GM12878 (cell line): ENCODE measurements at regions not wholly inside any gene's neighbourhood (a gene's known extent, or its start where the extent isn't known, plus 50 kb on each side); places are given as distances from the start of the nearest gene placed in this dataset.

Experiments used
- ATAC-seq: fragments of 200-7000 bp; cut with Tn5 transposase; 3 replicates; pipeline ENCODE4 v1.9.1; 2020; ENCODE audit warnings: mild to moderate bottlenecking, moderate library complexity
- BruUV-seq: library from RNA; stranded (reverse); fragments of 400-500 nt; replicated peaks from 2 replicates; lab custom pipeline; 2021; lab: Mats Ljungman, UMichigan
- CTCF ChIA-PET: fragments of 300-600 bp; sonication (Branson Sonifier 250); formaldehyde crosslinking; extraction: SDS; loops from one replicate; lab custom pipeline; 2021; ENCODE audit warnings: inconsistent platforms; lab: Yijun Ruan, JAX
- POLR2A ChIA-PET: fragments of 350-600 bp; formaldehyde crosslinking; extraction: SDS; loops from one replicate; lab custom pipeline; 2021; ENCODE audit warnings: inconsistent platforms; lab: Charles Lee
- RAD21 ChIA-PET: fragments of 300-600 bp; sonication (Branson Sonifier 250); formaldehyde crosslinking; loops from one replicate; lab custom pipeline; 2023; ENCODE audit warnings: antibody characterized with exemption; ENCODE audit not compliant: unreplicated experiment; lab: Charles Lee
- SMC1A ChIA-PET: fragments of 300-600 bp; sonication (Branson Sonifier 250); formaldehyde crosslinking; loops from one replicate; lab custom pipeline; 2023; ENCODE audit not compliant: unreplicated experiment, uncharacterized antibody; lab: Charles Lee
- DNase-seq: peaks from one replicate; pipeline ENCODE4 v3.0.0-alpha.2; 2011; ENCODE audit warnings: low read depth, low spot score
- FAIRE-seq: peaks from 3 replicates; lab custom pipeline; 2011; peaks lifted over from hg19 to GRCh38; lab: Jason Lieb, UNC
- H2AFZ ChIP-seq: 2 replicates; pipeline ENCODE4 v1.6.0; 2011; ENCODE audit warnings: low read depth, low read length, control low read depth; ENCODE audit not compliant: control insufficient read depth
- H3K27ac ChIP-seq: 2 replicates; pipeline ENCODE4 v1.5.1; 2011; ENCODE audit warnings: control low read depth; ENCODE audit not compliant: control insufficient read depth, insufficient read depth
- H3K27me3 ChIP-seq, 2 experiments: replicated peaks in 1 of 2; 2 replicates each; pipeline versions ENCODE4 v1.6.0 to v1.6.1; 2011; ENCODE audit warnings: low read length in 1 of 2; ENCODE audit not compliant: control insufficient read depth in 2 of 2, insufficient read depth in 2 of 2
- H3K36me3 ChIP-seq, 2 experiments: 2 replicates each; pipeline ENCODE4 v1.5.1; 2011; ENCODE audit warnings: low read length in 1 of 2; ENCODE audit not compliant: control insufficient read depth in 2 of 2, insufficient read depth in 2 of 2
- H3K4me1 ChIP-seq: 2 replicates; pipeline ENCODE4 v1.6.1; 2011; ENCODE audit warnings: mild to moderate bottlenecking, low read length, moderate library complexity, mixed read lengths; ENCODE audit not compliant: control insufficient read depth, insufficient read depth
- H3K4me2 ChIP-seq: 2 replicates; pipeline ENCODE4 v1.6.0; 2011; ENCODE audit warnings: control low read depth; ENCODE audit not compliant: control insufficient read depth, insufficient read depth
- H3K4me3 ChIP-seq: fragments of 200-600 bp; sonication (generic); 2 replicates; pipeline ENCODE4 v1.5.1; 2016
- H3K79me2 ChIP-seq: 2 replicates; pipeline ENCODE4 v1.6.0; 2011; ENCODE audit warnings: low read length; ENCODE audit not compliant: control insufficient read depth, insufficient read depth
- H3K9ac ChIP-seq: 2 replicates; pipeline ENCODE4 v1.8.0; 2011; ENCODE audit warnings: low read length, control low read depth, mixed read lengths; ENCODE audit not compliant: control insufficient read depth, insufficient read depth
- H3K9me3 ChIP-seq: replicated peaks from 3 replicates; pipeline ENCODE4 v1.5.1; 2011; ENCODE audit warnings: mild to moderate bottlenecking, low read length; ENCODE audit not compliant: control insufficient read depth, insufficient read depth
- H4K20me1 ChIP-seq: 2 replicates; pipeline ENCODE4 v1.6.0; 2011; ENCODE audit not compliant: control insufficient read depth, insufficient read depth
- ATF7 ChIP-seq: fragments of 450-650 bp; IDR thresholded peaks from 2 replicates; pipeline ENCODE4 v1.6.1; 2016; ENCODE audit warnings: low read depth, mild to moderate bottlenecking
- DPF2 ChIP-seq: fragments of 450-650 bp; IDR thresholded peaks from 2 replicates; pipeline ENCODE4 v1.6.1; 2017; ENCODE audit warnings: mild to moderate bottlenecking
- GABPA ChIP-seq: IDR thresholded peaks from 2 replicates; pipeline ENCODE4 v1.6.1; 2014; ENCODE audit warnings: antibody characterized with exemption, low read depth, mild to moderate bottlenecking, inconsistent platforms
- HDGF ChIP-seq: fragments of 450-650 bp; IDR thresholded peaks from 2 replicates; pipeline ENCODE4 v1.6.1; 2016; ENCODE audit warnings: antibody characterized with exemption
- IKZF2 ChIP-seq, 2 experiments: fragments of 450-650 bp; IDR thresholded peaks; 2 replicates each; pipeline ENCODE4 v1.6.1; 2017; ENCODE audit warnings: mild to moderate bottlenecking in 2 of 2, moderate library complexity in 2 of 2
- KAT2A ChIP-seq: conservative IDR thresholded peaks from 2 replicates; pipeline ENCODE4 v1.6.1; 2011; ENCODE audit warnings: low read depth, low read length; ENCODE audit not compliant: control insufficient read depth
- NBN ChIP-seq: fragments of 450-650 bp; IDR thresholded peaks from 2 replicates; pipeline ENCODE4 v1.6.1; 2016
- NFYB ChIP-seq: IDR thresholded peaks from 2 replicates; pipeline ENCODE4 v1.6.1; 2011; ENCODE audit warnings: low read depth, mild to moderate bottlenecking, low read length, improper control_type of control experiment, moderate library complexity; ENCODE audit not compliant: insufficient read depth
- PAX5 ChIP-seq: IDR thresholded peaks from 2 replicates; pipeline ENCODE4 v1.6.1; 2011; ENCODE audit warnings: low read depth, low read length, borderline replicate concordance
- STAT3 ChIP-seq: IDR thresholded peaks from 2 replicates; pipeline ENCODE4 v1.6.1; 2011; ENCODE audit warnings: low read depth, low read length, improper control_type of control experiment
- SUPT20H ChIP-seq: IDR thresholded peaks from 2 replicates; pipeline ENCODE4 v1.6.1; 2011; ENCODE audit warnings: low read depth, mild to moderate bottlenecking, low read length, moderate library complexity, borderline replicate concordance; ENCODE audit not compliant: control insufficient read depth
- YY1 ChIP-seq: IDR thresholded peaks from 2 replicates; pipeline ENCODE4 v1.6.1; 2011; ENCODE audit warnings: low read depth, mild to moderate bottlenecking, low read length
- WGBS: methylation state at CpG from one replicate; pipeline ENCODE4 v1.1.6; 2016; ENCODE audit warnings: low lambda C conversion rate; ENCODE audit not compliant: insufficient replicate concordance, insufficient coverage; ENCODE audit errors: missing lambda C conversion rate; 5-methylcytosine and 5-hydroxymethylcytosine counted together
- in situ Hi-C: fragments of 300-500 bp; cut with MboI; formaldehyde crosslinking; loops from 9 replicates; pipeline ENCODE4 v1.14.3; 2018; ENCODE audit warnings: mixed read lengths
- intact Hi-C: fragments of 100-400 bp; cut with micrococcal nuclease; formaldehyde crosslinking; loops from one replicate; pipeline ENCODE4 v1.14.2; 2022; ENCODE audit not compliant: unreplicated experiment
- TF ChIP-seq, protein P1 (sequence below): IDR thresholded peaks from 2 replicates; pipeline ENCODE4 v1.6.1; 2012; ENCODE audit warnings: mild to moderate bottlenecking, low read depth, low read length
- TF ChIP-seq, protein P2 (sequence below): fragments of 450-650 bp; formaldehyde crosslinking; IDR thresholded peaks from 2 replicates; pipeline ENCODE4 v1.4.0; 2020; ENCODE audit warnings: mild to moderate bottlenecking, moderate library complexity

DNA sequence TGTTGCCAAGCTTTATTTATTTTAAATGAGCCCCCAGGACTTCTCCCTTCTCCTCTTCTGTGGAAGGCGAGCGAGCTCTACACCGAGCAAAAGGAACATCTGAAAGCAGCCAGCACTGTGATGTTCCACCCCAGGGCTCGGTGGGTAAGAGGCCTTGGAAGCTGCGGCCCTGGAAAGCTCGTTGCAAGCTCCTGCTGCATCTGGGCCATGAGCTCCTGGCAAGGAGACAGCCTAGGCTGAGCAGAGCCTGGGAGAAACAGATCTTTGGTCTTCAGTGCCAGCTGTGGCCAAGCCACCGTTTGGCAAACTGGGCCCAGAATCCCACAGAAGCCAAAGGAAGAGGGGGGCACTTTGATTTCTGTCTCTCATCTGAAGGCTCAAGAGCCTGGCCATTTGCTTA, 114.1 kb downstream of the ENGASE start:
- in situ Hi-C loops, result loop anchor here (5.0 kb wide), 1 partner anchor 204 kb away; no protein-coding TSS in a partner anchor
- no peak overlapping the region for H3K4me2 ChIP-seq
- CTCF ChIA-PET, result interaction anchor here (1.0 to 5.1 kb wide), 4 partner anchors 95 to 212 kb away, joined by 3 to 37 read pairs (median 6); no protein-coding TSS in a partner anchor

More for the DNA sequence above, 114.1 kb downstream of the ENGASE start:
- POLR2A ChIA-PET, result no interaction called here
- H3K9me3 ChIP-seq, result no peaks in the 10 kb centered on the region
- H3K9ac ChIP-seq, result no peak overlapping the region
- BruUV-seq, result no TSS peak
- no peak for TF ChIP-seq DPF2
- no peak for TF ChIP-seq GABPA
- no peak for TF ChIP-seq PAX5
- TF ChIP-seq IKZF2 (IDR thresholded peaks at IDR 0.05), result no peak
- no peak for TF ChIP-seq ATF7
- TF ChIP-seq YY1, result no peak
- TF ChIP-seq NBN, result no peak
- no peak for TF ChIP-seq KAT2A
- no peak for TF ChIP-seq HDGF
- no peak for TF ChIP-seq STAT3
- TF ChIP-seq, protein P1, sequence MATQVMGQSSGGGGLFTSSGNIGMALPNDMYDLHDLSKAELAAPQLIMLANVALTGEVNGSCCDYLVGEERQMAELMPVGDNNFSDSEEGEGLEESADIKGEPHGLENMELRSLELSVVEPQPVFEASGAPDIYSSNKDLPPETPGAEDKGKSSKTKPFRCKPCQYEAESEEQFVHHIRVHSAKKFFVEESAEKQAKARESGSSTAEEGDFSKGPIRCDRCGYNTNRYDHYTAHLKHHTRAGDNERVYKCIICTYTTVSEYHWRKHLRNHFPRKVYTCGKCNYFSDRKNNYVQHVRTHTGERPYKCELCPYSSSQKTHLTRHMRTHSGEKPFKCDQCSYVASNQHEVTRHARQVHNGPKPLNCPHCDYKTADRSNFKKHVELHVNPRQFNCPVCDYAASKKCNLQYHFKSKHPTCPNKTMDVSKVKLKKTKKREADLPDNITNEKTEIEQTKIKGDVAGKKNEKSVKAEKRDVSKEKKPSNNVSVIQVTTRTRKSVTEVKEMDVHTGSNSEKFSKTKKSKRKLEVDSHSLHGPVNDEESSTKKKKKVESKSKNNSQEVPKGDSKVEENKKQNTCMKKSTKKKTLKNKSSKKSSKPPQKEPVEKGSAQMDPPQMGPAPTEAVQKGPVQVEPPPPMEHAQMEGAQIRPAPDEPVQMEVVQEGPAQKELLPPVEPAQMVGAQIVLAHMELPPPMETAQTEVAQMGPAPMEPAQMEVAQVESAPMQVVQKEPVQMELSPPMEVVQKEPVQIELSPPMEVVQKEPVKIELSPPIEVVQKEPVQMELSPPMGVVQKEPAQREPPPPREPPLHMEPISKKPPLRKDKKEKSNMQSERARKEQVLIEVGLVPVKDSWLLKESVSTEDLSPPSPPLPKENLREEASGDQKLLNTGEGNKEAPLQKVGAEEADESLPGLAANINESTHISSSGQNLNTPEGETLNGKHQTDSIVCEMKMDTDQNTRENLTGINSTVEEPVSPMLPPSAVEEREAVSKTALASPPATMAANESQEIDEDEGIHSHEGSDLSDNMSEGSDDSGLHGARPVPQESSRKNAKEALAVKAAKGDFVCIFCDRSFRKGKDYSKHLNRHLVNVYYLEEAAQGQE, result no peak
- no peak for TF ChIP-seq NFYB
- TF ChIP-seq, protein P2, sequence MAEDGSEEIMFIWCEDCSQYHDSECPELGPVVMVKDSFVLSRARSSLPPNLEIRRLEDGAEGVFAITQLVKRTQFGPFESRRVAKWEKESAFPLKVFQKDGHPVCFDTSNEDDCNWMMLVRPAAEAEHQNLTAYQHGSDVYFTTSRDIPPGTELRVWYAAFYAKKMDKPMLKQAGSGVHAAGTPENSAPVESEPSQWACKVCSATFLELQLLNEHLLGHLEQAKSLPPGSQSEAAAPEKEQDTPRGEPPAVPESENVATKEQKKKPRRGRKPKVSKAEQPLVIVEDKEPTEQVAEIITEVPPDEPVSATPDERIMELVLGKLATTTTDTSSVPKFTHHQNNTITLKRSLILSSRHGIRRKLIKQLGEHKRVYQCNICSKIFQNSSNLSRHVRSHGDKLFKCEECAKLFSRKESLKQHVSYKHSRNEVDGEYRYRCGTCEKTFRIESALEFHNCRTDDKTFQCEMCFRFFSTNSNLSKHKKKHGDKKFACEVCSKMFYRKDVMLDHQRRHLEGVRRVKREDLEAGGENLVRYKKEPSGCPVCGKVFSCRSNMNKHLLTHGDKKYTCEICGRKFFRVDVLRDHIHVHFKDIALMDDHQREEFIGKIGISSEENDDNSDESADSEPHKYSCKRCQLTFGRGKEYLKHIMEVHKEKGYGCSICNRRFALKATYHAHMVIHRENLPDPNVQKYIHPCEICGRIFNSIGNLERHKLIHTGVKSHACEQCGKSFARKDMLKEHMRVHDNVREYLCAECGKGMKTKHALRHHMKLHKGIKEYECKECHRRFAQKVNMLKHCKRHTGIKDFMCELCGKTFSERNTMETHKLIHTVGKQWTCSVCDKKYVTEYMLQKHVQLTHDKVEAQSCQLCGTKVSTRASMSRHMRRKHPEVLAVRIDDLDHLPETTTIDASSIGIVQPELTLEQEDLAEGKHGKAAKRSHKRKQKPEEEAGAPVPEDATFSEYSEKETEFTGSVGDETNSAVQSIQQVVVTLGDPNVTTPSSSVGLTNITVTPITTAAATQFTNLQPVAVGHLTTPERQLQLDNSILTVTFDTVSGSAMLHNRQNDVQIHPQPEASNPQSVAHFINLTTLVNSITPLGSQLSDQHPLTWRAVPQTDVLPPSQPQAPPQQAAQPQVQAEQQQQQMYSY (CRISPR knock-in tag), result no peak
- TF ChIP-seq SUPT20H, result no peak
- H3K4me1 ChIP-seq, result no peaks in the 10 kb centered on the region
- no peaks in the 10 kb centered on the region for H3K79me2 ChIP-seq
- WGBS, result 10% methylated on average over 4 of the region's 7 CpGs
- RAD21 ChIA-PET, result interaction anchor here (0.9 to 2.5 kb wide), 2 partner anchors 200 to 205 kb away, joined by 3 to 8 read pairs; no protein-coding TSS in a partner anchor
- peaks cover 2 to 6% of the 10 kb centered on the region in 2 experiments; a peak in 3 of 4 replicates for H3K27me3 ChIP-seq
- SMC1A ChIA-PET, result interaction anchor here (2.7 kb wide), 1 partner anchor 204 kb away, joined by 14 read pairs; no protein-coding TSS in a partner anchor
- H4K20me1 ChIP-seq, result no peaks in the 10 kb centered on the region
- no peak overlapping the region for H2AFZ ChIP-seq
- intact Hi-C loops, result loop anchor here (2.0 kb wide), 1 partner anchor 204 kb away; no protein-coding TSS in a partner anchor
- no peak overlapping the region for H3K4me3 ChIP-seq
- FAIRE-seq (no peak), DNase-seq (no peak), ATAC-seq (no peak)
- no peak overlapping the region for H3K27ac ChIP-seq
- no peaks in the 10 kb centered on the region for H3K36me3 ChIP-seq
